SH-SY5Y (cell line): ENCODE measurements at regions not wholly inside any gene's neighbourhood (a gene's known extent, or its start where the extent isn't known, plus 50 kb on each side); places are given as distances from the start of the nearest gene placed in this dataset.

Experiments
- GATA2 ChIP-seq: IDR thresholded peaks from 2 replicates; pipeline ENCODE4 v1.6.1; 2011; ENCODE audit warnings: mild to moderate bottlenecking, low read depth, low read length
- GATA3 ChIP-seq: IDR thresholded peaks from 2 replicates; pipeline ENCODE4 v1.6.1; 2011; ENCODE audit warnings: low read depth, mild to moderate bottlenecking, low read length, moderate library complexity

DNA sequence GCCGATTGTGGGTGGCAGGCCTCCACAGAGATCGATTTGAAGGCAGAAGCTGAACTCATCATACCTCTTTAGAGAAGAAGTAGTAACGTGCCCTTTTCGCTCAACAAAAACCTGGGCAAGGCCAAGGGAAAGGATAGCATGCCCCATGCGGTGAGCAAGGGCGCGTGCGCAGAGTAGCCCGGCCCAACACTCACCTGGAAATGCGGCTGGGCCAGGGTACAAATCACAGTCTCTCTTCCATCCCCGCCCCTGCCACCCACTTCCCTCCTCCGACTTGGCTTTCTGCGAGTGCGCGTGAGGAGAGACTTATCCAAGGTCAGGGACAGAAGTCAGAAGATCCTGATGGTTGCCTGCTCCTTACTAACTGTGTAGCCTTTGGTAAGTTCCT is 160.7 kb upstream of the C1orf21 start:
- TF ChIP-seq GATA2 (no peak), GATA3 (no peak)
